ENCODE measurements at regions not wholly inside any gene's neighbourhood (a gene's known extent, or its start where the extent isn't known, plus 50 kb on each side); places are given as distances from the start of the nearest gene placed in this dataset.

DNA sequence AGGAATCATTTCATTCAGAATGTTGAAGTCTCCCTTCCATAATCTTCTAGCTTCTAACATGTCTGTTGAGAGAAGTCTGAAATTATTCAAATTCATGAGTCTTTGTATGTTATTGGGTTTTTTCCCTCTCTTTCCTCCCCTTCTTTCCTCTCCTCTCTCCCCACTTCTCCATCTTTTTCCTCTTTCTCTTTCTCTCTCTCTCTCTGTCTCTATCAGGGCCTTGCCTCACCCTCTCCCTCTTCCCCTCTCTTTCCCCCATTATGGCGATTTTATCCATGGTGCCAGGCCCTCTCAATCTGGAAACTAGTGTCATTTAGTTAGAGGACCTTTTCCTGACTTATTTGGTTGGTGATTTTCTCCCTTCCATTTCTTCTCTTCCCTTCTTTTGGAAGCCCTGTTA, 147.3 kb downstream of the SST start:
- TF ChIP-seq, protein P1, sequence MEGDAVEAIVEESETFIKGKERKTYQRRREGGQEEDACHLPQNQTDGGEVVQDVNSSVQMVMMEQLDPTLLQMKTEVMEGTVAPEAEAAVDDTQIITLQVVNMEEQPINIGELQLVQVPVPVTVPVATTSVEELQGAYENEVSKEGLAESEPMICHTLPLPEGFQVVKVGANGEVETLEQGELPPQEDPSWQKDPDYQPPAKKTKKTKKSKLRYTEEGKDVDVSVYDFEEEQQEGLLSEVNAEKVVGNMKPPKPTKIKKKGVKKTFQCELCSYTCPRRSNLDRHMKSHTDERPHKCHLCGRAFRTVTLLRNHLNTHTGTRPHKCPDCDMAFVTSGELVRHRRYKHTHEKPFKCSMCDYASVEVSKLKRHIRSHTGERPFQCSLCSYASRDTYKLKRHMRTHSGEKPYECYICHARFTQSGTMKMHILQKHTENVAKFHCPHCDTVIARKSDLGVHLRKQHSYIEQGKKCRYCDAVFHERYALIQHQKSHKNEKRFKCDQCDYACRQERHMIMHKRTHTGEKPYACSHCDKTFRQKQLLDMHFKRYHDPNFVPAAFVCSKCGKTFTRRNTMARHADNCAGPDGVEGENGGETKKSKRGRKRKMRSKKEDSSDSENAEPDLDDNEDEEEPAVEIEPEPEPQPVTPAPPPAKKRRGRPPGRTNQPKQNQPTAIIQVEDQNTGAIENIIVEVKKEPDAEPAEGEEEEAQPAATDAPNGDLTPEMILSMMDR (IDR thresholded peaks at IDR 0.05; ENCODE audit: insufficient read depth, low read length, poor library complexity, severe bottlenecking), result no peak
- TF ChIP-seq EZH2phosphoT487 (conservative IDR thresholded peaks at IDR 0.05; ENCODE audit: low read length), result no peak

All from SU-DHL-6 (cell line).